ENCODE measurements at regions not wholly inside any gene's neighbourhood (a gene's known extent, or its start where the extent isn't known, plus 50 kb on each side); places are given as distances from the start of the nearest gene placed in this dataset.

- Histone ChIP-seq H3K27ac (no peak overlapping the region), H3K36me3 (no peaks in the 10 kb centered on the region), H3K27me3 (no peaks in the 10 kb centered on the region), H3K9me3 (no peaks in the 10 kb centered on the region), H3K4me1 (no peaks in the 10 kb centered on the region), H3K4me3 (no peak overlapping the region)
- intact Hi-C loops (cut with DNase I; ENCODE audit: low total_unique reads) = no loop called here
- DNase-seq = no peak
- TF ChIP-seq POLR2AphosphoS5 (IDR thresholded peaks at IDR 0.05) (no peak), EP300 (IDR thresholded peaks at IDR 0.05; ENCODE audit: low read depth) (no peak), POLR2A (IDR thresholded peaks at IDR 0.05) (no peak)
- TF ChIP-seq, protein P1, sequence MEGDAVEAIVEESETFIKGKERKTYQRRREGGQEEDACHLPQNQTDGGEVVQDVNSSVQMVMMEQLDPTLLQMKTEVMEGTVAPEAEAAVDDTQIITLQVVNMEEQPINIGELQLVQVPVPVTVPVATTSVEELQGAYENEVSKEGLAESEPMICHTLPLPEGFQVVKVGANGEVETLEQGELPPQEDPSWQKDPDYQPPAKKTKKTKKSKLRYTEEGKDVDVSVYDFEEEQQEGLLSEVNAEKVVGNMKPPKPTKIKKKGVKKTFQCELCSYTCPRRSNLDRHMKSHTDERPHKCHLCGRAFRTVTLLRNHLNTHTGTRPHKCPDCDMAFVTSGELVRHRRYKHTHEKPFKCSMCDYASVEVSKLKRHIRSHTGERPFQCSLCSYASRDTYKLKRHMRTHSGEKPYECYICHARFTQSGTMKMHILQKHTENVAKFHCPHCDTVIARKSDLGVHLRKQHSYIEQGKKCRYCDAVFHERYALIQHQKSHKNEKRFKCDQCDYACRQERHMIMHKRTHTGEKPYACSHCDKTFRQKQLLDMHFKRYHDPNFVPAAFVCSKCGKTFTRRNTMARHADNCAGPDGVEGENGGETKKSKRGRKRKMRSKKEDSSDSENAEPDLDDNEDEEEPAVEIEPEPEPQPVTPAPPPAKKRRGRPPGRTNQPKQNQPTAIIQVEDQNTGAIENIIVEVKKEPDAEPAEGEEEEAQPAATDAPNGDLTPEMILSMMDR (IDR thresholded peaks at IDR 0.05) = no peak
- WGBS, 2 donors (ENCODE audit: low coverage in 1 of 2) = 62 to 65% methylated on average over 2 of the region's 2 CpGs
- in situ Hi-C loops (cut with MboI; ENCODE audit: low pct_ligation_motif_present in 1 of 4, low pct_unique_long_range_greater_than_20kb in 1 of 4, low sequenced_read_pairs in 3 of 4) = no loop called here
Measured at GRCh38 chr21:24577301-24577700, 1030.0 kb downstream of the MRPL39 start.

GRCh38 chr21:24561291-24561690, 1046.0 kb downstream of the MRPL39 start:
- no peaks in the 10 kb centered on the region for H3K27me3 ChIP-seq
- in situ Hi-C loops (cut with MboI; ENCODE audit: low pct_ligation_motif_present in 1 of 4, low pct_unique_long_range_greater_than_20kb in 1 of 4, low sequenced_read_pairs in 3 of 4) = no loop called here
- H3K27ac ChIP-seq = no peak overlapping the region

DNA sequence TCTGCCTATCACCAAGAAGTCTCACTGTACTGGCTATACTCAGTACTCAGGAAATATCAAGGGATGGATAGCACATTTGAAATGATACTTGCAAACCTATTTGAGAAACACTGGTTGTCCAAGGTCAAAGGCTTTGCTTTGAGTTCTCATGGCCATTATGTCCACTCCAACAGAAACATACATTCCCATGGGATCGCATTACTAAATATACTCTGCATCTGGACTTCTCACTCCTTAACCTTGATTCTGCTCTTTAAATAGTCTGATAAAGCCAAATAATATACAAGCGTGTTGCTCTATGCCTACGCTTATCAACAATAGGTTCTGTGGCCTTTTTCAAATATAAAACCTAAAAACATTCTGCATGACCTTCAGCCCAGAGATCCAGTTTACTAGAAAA, 1054.8 kb downstream of the MRPL39 start:
- H3K4me3 ChIP-seq = no peak overlapping the region
- H3K27ac ChIP-seq = no peak overlapping the region
- no peaks in the 10 kb centered on the region for H3K27me3 ChIP-seq
- 63 to 83% methylated on average over 3 of the region's 3 CpGs for WGBS, 2 donors (ENCODE audit: low coverage in 1 of 2)
- in situ Hi-C loops (cut with MboI; ENCODE audit: low pct_ligation_motif_present in 1 of 4, low pct_unique_long_range_greater_than_20kb in 1 of 4, low sequenced_read_pairs in 3 of 4) = no loop called here
- DNase-seq = no peak
- H3K36me3 ChIP-seq = no peaks in the 10 kb centered on the region
- peaks cover 0 to 4% of the 10 kb centered on the region in 2 donors for H3K9me3 ChIP-seq
- TF ChIP-seq EP300 (IDR thresholded peaks at IDR 0.05; ENCODE audit: low read depth) = no peak
- TF ChIP-seq POLR2AphosphoS5 (IDR thresholded peaks at IDR 0.05) = no peak
- no peak for TF ChIP-seq POLR2A (IDR thresholded peaks at IDR 0.05)
- TF ChIP-seq, protein P1 (IDR thresholded peaks at IDR 0.05) = no peak
- intact Hi-C loops (cut with DNase I; ENCODE audit: low total_unique reads) = no loop called here
- no peaks in the 10 kb centered on the region for H3K4me1 ChIP-seq

More at GRCh38 chr21:24561291-24561690, 1046.0 kb downstream of the MRPL39 start:
- no peak for DNase-seq
- Histone ChIP-seq H3K36me3 (no peaks in the 10 kb centered on the region), H3K9me3 (peaks cover 0 to 5% of the 10 kb centered on the region in 2 donors), H3K4me1 (no peaks in the 10 kb centered on the region), H3K4me3 (no peak overlapping the region)
- WGBS, 2 donors (ENCODE audit: low coverage in 1 of 2) = 82 to 90% methylated on average over 5 of the region's 5 CpGs
- intact Hi-C loops (cut with DNase I; ENCODE audit: low total_unique reads) = no loop called here
- TF ChIP-seq POLR2AphosphoS5 (IDR thresholded peaks at IDR 0.05) (no peak), POLR2A (IDR thresholded peaks at IDR 0.05) (no peak), EP300 (IDR thresholded peaks at IDR 0.05; ENCODE audit: low read depth) (no peak)
- TF ChIP-seq, protein P1 (IDR thresholded peaks at IDR 0.05) = no peak

GRCh38 chr21:24545807-24546361, 1061.4 kb downstream of the MRPL39 start:
- no peak overlapping the region for H3K4me3 ChIP-seq
- H3K9me3 ChIP-seq = no peaks in the 10 kb centered on the region
- no peaks in the 10 kb centered on the region for H3K27me3 ChIP-seq
- DNase-seq = no peak
- no peaks in the 10 kb centered on the region for H3K36me3 ChIP-seq
- no peak overlapping the region for H3K27ac ChIP-seq
- TF ChIP-seq POLR2AphosphoS5 (IDR thresholded peaks at IDR 0.05) (no peak), POLR2A (IDR thresholded peaks at IDR 0.05) (no peak), EP300 (IDR thresholded peaks at IDR 0.05; ENCODE audit: low read depth) (no peak)
- TF ChIP-seq, protein P1 (IDR thresholded peaks at IDR 0.05) = no peak
- intact Hi-C loops (cut with DNase I; ENCODE audit: low total_unique reads) = no loop called here
- in situ Hi-C loops (cut with MboI; ENCODE audit: low pct_ligation_motif_present in 1 of 4, low pct_unique_long_range_greater_than_20kb in 1 of 4, low sequenced_read_pairs in 3 of 4) = no loop called here
- WGBS, 2 donors (ENCODE audit: low coverage in 1 of 2) = 59 to 75% methylated on average over 2 to 4 of the region's 4 CpGs
- H3K4me1 ChIP-seq = no peaks in the 10 kb centered on the region

Measured in transverse colon (tissue), 4 donors.